SH-SY5Y (cell line): ENCODE measurements at regions not wholly inside any gene's neighbourhood (a gene's known extent, or its start where the extent isn't known, plus 50 kb on each side); places are given as distances from the start of the nearest gene placed in this dataset.

Experiments
- GATA2 ChIP-seq: IDR thresholded peaks from 2 replicates; pipeline ENCODE4 v1.6.1; 2011; ENCODE audit warnings: mild to moderate bottlenecking, low read depth, low read length
- GATA3 ChIP-seq: IDR thresholded peaks from 2 replicates; pipeline ENCODE4 v1.6.1; 2011; ENCODE audit warnings: low read depth, mild to moderate bottlenecking, low read length, moderate library complexity

- no peak for TF ChIP-seq GATA3
- TF ChIP-seq GATA2: no peak
These were observed 63.2 kb upstream of the DUSP10 start for GRCh38 chr1:221805121-221805520.
